HepG2 (cell line): ENCODE measurements at regions not wholly inside any gene's neighbourhood (a gene's known extent, or its start where the extent isn't known, plus 50 kb on each side); places are given as distances from the start of the nearest gene placed in this dataset.

Experiments used
- ATAC-seq: fragments of 200-7000 bp; cut with Tn5 transposase; 3 replicates; pipeline ENCODE4 v1.9.1; 2020; ENCODE audit warnings: mild to moderate bottlenecking, moderate library complexity
- BruUV-seq: library from RNA; stranded (reverse); fragments of 400-500 nt; replicated peaks from 2 replicates; lab custom pipeline; 2021; lab: Mats Ljungman, UMichigan
- CTCF ChIA-PET: fragments of 300-600 bp; formaldehyde crosslinking; extraction: SDS; loops from one replicate; lab custom pipeline; 2021; ENCODE audit warnings: low total read pairs, inconsistent platforms, low intra/inter-chr PET ratio; lab: Yijun Ruan, JAX
- POLR2A ChIA-PET: fragments of 350-600 bp; sonication (Branson Sonifier 250); formaldehyde crosslinking; loops from one replicate; lab custom pipeline; 2020; ENCODE audit warnings: antibody characterized with exemption, inconsistent platforms; lab: Yijun Ruan, JAX
- DNase-seq: peaks from one replicate; pipeline ENCODE4 v3.0.0-alpha.2; 2015; ENCODE audit warnings: low spot score
- FAIRE-seq: peaks from 3 replicates; lab custom pipeline; 2011; peaks lifted over from hg19 to GRCh38; lab: Jason Lieb, UNC
- H2AFZ ChIP-seq: one replicate; pipeline ENCODE4 v1.6.1; 2011; ENCODE audit warnings: low read length, inconsistent platforms
- H3K27ac ChIP-seq: fragments of 300-600 bp; 3 replicates; pipeline ENCODE4 v1.8.0; 2011; ENCODE audit warnings: mixed run types, mild to moderate bottlenecking, mixed read lengths, low read length, inconsistent platforms; ENCODE audit not compliant: insufficient read depth; ENCODE audit errors: extremely low read length
- H3K27me3 ChIP-seq, 2 experiments: fragments of 200-600 bp in 1 of 2; 2 replicates in 1 of 2; 3 replicates in 1 of 2; pipeline versions ENCODE4 v1.6.0 to v1.8.0; 2011; ENCODE audit warnings: low read length in 2 of 2, mild to moderate bottlenecking in 2 of 2, moderate library complexity in 2 of 2, inconsistent platforms in 1 of 2; ENCODE audit not compliant: insufficient read depth in 2 of 2, control insufficient read depth in 1 of 2
- H3K36me3 ChIP-seq, 2 experiments: fragments of 200-600 bp in 1 of 2; replicated peaks in 1 of 2; 2 replicates in 1 of 2; 3 replicates in 1 of 2; pipeline versions ENCODE4 v1.5.1 to v1.8.0; 2011; ENCODE audit warnings: low read length in 2 of 2, inconsistent platforms in 1 of 2; ENCODE audit not compliant: insufficient read depth in 2 of 2, control insufficient read depth in 1 of 2
- H3K4me1 ChIP-seq: 2 replicates; pipeline ENCODE4 v1.5.1; 2012; ENCODE audit warnings: low read length, inconsistent platforms; ENCODE audit not compliant: insufficient read depth
- H3K4me2 ChIP-seq: 2 replicates; pipeline ENCODE4 v1.6.0; 2011; ENCODE audit warnings: low read depth, low read length, inconsistent platforms
- H3K4me3 ChIP-seq, 3 experiments: fragments of 200-600 bp in 1 of 3; sonication (generic), shearing (Covaris generic) in 1 of 3; replicated peaks in 1 of 3; 2 replicates each; pipeline ENCODE4 v1.5.1; 2011 to 2016; ENCODE audit warnings: low read length in 3 of 3, inconsistent platforms in 2 of 3, low read depth in 2 of 3, mild to moderate bottlenecking in 2 of 3, control low read depth in 1 of 3, mixed read lengths in 1 of 3; ENCODE audit not compliant: insufficient read depth in 1 of 3
- H3K79me2 ChIP-seq: one replicate; pipeline ENCODE4 v1.6.1; 2011; ENCODE audit warnings: low read length, inconsistent platforms; ENCODE audit not compliant: insufficient read depth
- H3K9ac ChIP-seq: 2 replicates; pipeline ENCODE4 v1.6.0; 2011; ENCODE audit warnings: mild to moderate bottlenecking, low read depth, low read length, inconsistent platforms; ENCODE audit not compliant: insufficient read depth
- H3K9me3 ChIP-seq: 2 replicates; pipeline ENCODE4 v1.5.1; 2012; ENCODE audit warnings: mild to moderate bottlenecking, low read length
- H4K20me1 ChIP-seq: 2 replicates; pipeline ENCODE4 v1.6.0; 2011; ENCODE audit warnings: inconsistent platforms, mild to moderate bottlenecking, low read length, moderate library complexity; ENCODE audit not compliant: insufficient read depth
- ATAD3A ChIP-seq: sonication (generic); formaldehyde crosslinking; IDR thresholded peaks from 2 replicates; pipeline ENCODE4 v1.4.0; 2020; ENCODE audit warnings: missing genetic modification reagents
- BRCA1 ChIP-seq: sonication (generic); formaldehyde crosslinking; IDR thresholded peaks from 2 replicates; pipeline ENCODE4 v1.4.0; 2020; ENCODE audit warnings: missing genetic modification reagents
- FOXK1 ChIP-seq: sonication (generic); formaldehyde crosslinking; IDR thresholded peaks from 2 replicates; pipeline ENCODE4 v1.4.0; 2020; ENCODE audit warnings: low read depth, missing genetic modification reagents, borderline replicate concordance
- MAFF ChIP-seq: IDR thresholded peaks from 2 replicates; pipeline ENCODE4 v1.6.1; 2011; ENCODE audit warnings: low read depth, low read length, improper control_type of control experiment
- MYC ChIP-seq: sonication (generic); formaldehyde crosslinking; IDR thresholded peaks from 2 replicates; pipeline ENCODE4 v1.9.0; 2021; ENCODE audit warnings: missing genetic modification reagents, borderline replicate concordance
- NAIF1 ChIP-seq: sonication (generic); formaldehyde crosslinking; IDR thresholded peaks from 2 replicates; pipeline ENCODE4 v1.5.0; 2020; ENCODE audit warnings: mild to moderate bottlenecking, missing genetic modification reagents, borderline replicate concordance
- POLR2A ChIP-seq, 2 experiments: IDR thresholded peaks; 2 replicates each; pipeline ENCODE4 v1.6.1; 2011; ENCODE audit warnings: low read depth in 2 of 2, low read length in 2 of 2, mild to moderate bottlenecking in 1 of 2, moderate library complexity in 1 of 2; ENCODE audit not compliant: insufficient read depth in 1 of 2
- POLR2AphosphoS5 ChIP-seq: IDR thresholded peaks from 2 replicates; pipeline ENCODE4 v1.6.1; 2012; ENCODE audit warnings: low read depth, low read length
- SKI ChIP-seq: fragments of 450-650 bp; IDR thresholded peaks from one replicate; pipeline ENCODE4 v1.6.1; 2018; ENCODE audit warnings: mild to moderate bottlenecking; ENCODE audit not compliant: partially characterized antibody
- SP4 ChIP-seq: sonication (generic); formaldehyde crosslinking; IDR thresholded peaks from 2 replicates; pipeline ENCODE4 v1.8.1; 2023; ENCODE audit warnings: mild to moderate bottlenecking, missing genetic modification reagents
- ZNF768 ChIP-seq: sonication (generic); formaldehyde crosslinking; IDR thresholded peaks from 2 replicates; pipeline ENCODE4 v1.4.0; 2020; ENCODE audit warnings: missing genetic modification reagents
- WGBS: methylation state at CpG from one replicate; pipeline ENCODE4 v1.1.6; 2017; ENCODE audit warnings: low lambda C conversion rate; 5-methylcytosine and 5-hydroxymethylcytosine counted together
- in situ Hi-C: cut with HindIII; loops from 2 replicates; pipeline ENCODE4 v1.10.0; 2017; ENCODE audit warnings: low pct_unique_long_range_greater_than_20kb; ENCODE audit not compliant: extremely low pct_ligation_motif_present
- intact Hi-C: fragments of 100-400 bp; cut with micrococcal nuclease; formaldehyde crosslinking; loops from one replicate; pipeline ENCODE4 v1.10.0; 2022; ENCODE audit not compliant: unreplicated experiment
- TF ChIP-seq, protein P1 (sequence below): sonication (generic); formaldehyde crosslinking; conservative IDR thresholded peaks from 2 replicates; pipeline ENCODE4 v1.5.0; 2020; ENCODE audit warnings: missing genetic modification reagents
- TF ChIP-seq, protein P2 (sequence below): sonication (generic); formaldehyde crosslinking; IDR thresholded peaks from 2 replicates; pipeline ENCODE4 v1.5.0; 2020; ENCODE audit warnings: missing genetic modification reagents
- TF ChIP-seq, protein P3 (sequence below): sonication (generic); formaldehyde crosslinking; IDR thresholded peaks from 2 replicates; pipeline ENCODE4; 2020; ENCODE audit warnings: missing genetic modification reagents, mild to moderate bottlenecking, borderline replicate concordance
- TF ChIP-seq, protein P4 (sequence below): sonication (generic); formaldehyde crosslinking; IDR thresholded peaks from 2 replicates; pipeline ENCODE4 v1.5.1; 2020; ENCODE audit warnings: missing genetic modification reagents, mild to moderate bottlenecking, borderline replicate concordance

DNA sequence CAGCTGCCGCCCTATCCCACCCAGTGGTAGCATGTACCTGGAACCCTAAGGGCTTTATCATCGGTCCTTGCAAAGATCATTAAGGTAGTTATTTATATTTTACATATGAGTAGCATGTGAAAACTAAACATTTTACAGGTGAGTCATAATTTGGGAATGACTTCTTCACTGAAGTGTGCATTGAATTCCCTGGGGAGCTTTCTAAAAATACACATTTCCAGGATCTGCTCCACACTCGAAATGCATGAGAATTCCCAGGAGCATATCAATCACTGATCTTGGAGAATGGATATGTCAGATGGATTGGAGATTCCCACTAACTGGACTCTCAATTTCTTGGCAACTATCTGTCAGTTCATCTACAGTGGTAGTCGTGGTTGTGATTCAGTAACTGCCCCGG lies 717.5 kb downstream of the IRX1 start:
- no peak for TF ChIP-seq BRCA1 (CRISPR knock-in tag)
- TF ChIP-seq, protein P1, sequence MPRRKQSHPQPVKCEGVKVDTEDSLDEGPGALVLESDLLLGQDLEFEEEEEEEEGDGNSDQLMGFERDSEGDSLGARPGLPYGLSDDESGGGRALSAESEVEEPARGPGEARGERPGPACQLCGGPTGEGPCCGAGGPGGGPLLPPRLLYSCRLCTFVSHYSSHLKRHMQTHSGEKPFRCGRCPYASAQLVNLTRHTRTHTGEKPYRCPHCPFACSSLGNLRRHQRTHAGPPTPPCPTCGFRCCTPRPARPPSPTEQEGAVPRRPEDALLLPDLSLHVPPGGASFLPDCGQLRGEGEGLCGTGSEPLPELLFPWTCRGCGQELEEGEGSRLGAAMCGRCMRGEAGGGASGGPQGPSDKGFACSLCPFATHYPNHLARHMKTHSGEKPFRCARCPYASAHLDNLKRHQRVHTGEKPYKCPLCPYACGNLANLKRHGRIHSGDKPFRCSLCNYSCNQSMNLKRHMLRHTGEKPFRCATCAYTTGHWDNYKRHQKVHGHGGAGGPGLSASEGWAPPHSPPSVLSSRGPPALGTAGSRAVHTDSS, result no peak
- no peak for TF ChIP-seq MYC
- TF ChIP-seq FOXK1 (CRISPR knock-in tag), result no peak
- TF ChIP-seq, protein P2, sequence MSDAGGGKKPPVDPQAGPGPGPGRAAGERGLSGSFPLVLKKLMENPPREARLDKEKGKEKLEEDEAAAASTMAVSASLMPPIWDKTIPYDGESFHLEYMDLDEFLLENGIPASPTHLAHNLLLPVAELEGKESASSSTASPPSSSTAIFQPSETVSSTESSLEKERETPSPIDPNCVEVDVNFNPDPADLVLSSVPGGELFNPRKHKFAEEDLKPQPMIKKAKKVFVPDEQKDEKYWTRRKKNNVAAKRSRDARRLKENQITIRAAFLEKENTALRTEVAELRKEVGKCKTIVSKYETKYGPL (CRISPR knock-in tag), result no peak
- TF ChIP-seq, protein P3, sequence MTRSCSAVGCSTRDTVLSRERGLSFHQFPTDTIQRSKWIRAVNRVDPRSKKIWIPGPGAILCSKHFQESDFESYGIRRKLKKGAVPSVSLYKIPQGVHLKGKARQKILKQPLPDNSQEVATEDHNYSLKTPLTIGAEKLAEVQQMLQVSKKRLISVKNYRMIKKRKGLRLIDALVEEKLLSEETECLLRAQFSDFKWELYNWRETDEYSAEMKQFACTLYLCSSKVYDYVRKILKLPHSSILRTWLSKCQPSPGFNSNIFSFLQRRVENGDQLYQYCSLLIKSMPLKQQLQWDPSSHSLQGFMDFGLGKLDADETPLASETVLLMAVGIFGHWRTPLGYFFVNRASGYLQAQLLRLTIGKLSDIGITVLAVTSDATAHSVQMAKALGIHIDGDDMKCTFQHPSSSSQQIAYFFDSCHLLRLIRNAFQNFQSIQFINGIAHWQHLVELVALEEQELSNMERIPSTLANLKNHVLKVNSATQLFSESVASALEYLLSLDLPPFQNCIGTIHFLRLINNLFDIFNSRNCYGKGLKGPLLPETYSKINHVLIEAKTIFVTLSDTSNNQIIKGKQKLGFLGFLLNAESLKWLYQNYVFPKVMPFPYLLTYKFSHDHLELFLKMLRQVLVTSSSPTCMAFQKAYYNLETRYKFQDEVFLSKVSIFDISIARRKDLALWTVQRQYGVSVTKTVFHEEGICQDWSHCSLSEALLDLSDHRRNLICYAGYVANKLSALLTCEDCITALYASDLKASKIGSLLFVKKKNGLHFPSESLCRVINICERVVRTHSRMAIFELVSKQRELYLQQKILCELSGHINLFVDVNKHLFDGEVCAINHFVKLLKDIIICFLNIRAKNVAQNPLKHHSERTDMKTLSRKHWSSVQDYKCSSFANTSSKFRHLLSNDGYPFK (CRISPR knock-in tag), result no peak
- no peak for TF ChIP-seq NAIF1 (CRISPR knock-in tag)
- no peak for TF ChIP-seq SKI
- TF ChIP-seq SP4 (CRISPR knock-in tag), result no peak
- TF ChIP-seq ATAD3A (CRISPR knock-in tag), result no peak
- TF ChIP-seq POLR2AphosphoS5, result no peak
- TF ChIP-seq MAFF, result no peak
- no peak for TF ChIP-seq ZNF768 (CRISPR knock-in tag)
- TF ChIP-seq POLR2A (IDR thresholded peaks at IDR 0.05; ENCODE audit: insufficient read depth in 1 of 2, low read depth in 2 of 2, low read length in 2 of 2), result no peak
- TF ChIP-seq, protein P4, sequence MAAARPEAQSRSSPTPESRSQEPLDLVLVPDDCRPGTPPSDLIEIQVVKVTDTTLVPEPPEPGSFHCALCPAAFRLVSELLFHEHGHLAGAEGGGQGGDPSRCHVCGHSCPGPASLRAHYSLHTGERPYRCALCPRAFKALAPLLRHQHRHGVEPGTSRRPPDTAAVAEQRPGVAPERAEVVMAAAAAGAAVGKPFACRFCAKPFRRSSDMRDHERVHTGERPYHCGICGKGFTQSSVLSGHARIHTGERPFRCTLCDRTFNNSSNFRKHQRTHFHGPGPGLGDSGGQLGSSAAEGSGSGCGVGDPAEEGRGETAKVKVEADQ (CRISPR knock-in tag), result no peak
- Histone ChIP-seq H3K27ac (no peak overlapping the region), H4K20me1 (no peaks in the 10 kb centered on the region), H3K4me3 (no peak overlapping the region), H3K9ac (no peak overlapping the region), H3K79me2 (no peaks in the 10 kb centered on the region), H3K27me3 (no peaks in the 10 kb centered on the region), H3K4me1 (no peaks in the 10 kb centered on the region), H3K4me2 (no peak overlapping the region), H2AFZ (no peak overlapping the region), H3K36me3 (no peaks in the 10 kb centered on the region), H3K9me3 (peaks cover 97% of the 10 kb centered on the region)
- POLR2A ChIA-PET, result no interaction called here
- DNase-seq (no peak), FAIRE-seq (no peak), ATAC-seq (no peak)
- CTCF ChIA-PET, result no interaction called here
- in situ Hi-C loops (no loop called here), intact Hi-C loops (no loop called here)
- BruUV-seq, result no TSS peak
- 0% methylated on average over 3 of the region's 5 CpGs for WGBS
